ENCODE measurements at regions not wholly inside any gene's neighbourhood (a gene's known extent, or its start where the extent isn't known, plus 50 kb on each side); places are given as distances from the start of the nearest gene placed in this dataset.

DNA sequence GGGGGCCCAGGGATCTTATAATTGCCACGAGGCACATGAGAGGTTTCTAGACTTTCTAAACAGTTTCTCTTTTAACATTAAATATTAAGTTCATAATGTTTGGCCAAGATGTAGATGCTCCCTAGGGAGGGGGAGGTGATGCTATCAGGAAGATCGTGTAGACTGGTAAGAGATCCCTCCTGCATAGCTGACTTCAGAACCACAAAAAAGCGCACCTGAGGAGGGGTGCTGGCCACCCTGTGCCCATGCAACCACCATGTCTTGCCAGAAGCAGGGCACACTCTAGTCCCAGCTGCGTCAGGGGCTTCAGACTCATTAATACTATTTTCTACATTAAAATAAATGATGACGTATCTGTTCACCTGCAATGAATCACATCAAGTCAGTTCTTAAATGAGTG, 103.4 kb upstream of the SLC35G4 start:
- no peak for TF ChIP-seq EZH2 (IDR thresholded peaks at IDR 0.05; ENCODE audit: borderline replicate concordance, low read length)
- TF ChIP-seq, protein P1, sequence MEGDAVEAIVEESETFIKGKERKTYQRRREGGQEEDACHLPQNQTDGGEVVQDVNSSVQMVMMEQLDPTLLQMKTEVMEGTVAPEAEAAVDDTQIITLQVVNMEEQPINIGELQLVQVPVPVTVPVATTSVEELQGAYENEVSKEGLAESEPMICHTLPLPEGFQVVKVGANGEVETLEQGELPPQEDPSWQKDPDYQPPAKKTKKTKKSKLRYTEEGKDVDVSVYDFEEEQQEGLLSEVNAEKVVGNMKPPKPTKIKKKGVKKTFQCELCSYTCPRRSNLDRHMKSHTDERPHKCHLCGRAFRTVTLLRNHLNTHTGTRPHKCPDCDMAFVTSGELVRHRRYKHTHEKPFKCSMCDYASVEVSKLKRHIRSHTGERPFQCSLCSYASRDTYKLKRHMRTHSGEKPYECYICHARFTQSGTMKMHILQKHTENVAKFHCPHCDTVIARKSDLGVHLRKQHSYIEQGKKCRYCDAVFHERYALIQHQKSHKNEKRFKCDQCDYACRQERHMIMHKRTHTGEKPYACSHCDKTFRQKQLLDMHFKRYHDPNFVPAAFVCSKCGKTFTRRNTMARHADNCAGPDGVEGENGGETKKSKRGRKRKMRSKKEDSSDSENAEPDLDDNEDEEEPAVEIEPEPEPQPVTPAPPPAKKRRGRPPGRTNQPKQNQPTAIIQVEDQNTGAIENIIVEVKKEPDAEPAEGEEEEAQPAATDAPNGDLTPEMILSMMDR (IDR thresholded peaks at IDR 0.05; ENCODE audit: low read length): no peak
- Histone ChIP-seq H3F3A (ENCODE audit: insufficient read depth, low read length) (no peaks in the 10 kb centered on the region), H3K36me3 (ENCODE audit: insufficient read depth, low read length) (no peaks in the 10 kb centered on the region), H3K9me3 (ENCODE audit: low read length) (no peaks in the 10 kb centered on the region), H3K9me2 (ENCODE audit: low read depth, low read length) (no peaks in the 10 kb centered on the region), H3K4me3 (ENCODE audit: low read depth, low read length, poor library complexity, severe bottlenecking) (no peak overlapping the region), H2AFZ (ENCODE audit: low read length) (no peak overlapping the region), H3K79me2 (ENCODE audit: insufficient read depth, low read length) (no peaks in the 10 kb centered on the region), H3K27me3 (ENCODE audit: insufficient read depth, low read length) (no peaks in the 10 kb centered on the region), H3K27ac (ENCODE audit: low read depth, low read length, poor library complexity, severe bottlenecking) (no peak overlapping the region), H3K9ac (ENCODE audit: low read length) (no peak overlapping the region), H4K20me1 (ENCODE audit: insufficient read depth, low read length) (no peaks in the 10 kb centered on the region), H3K4me2 (ENCODE audit: low read length) (no peak overlapping the region), H3K4me1 (ENCODE audit: insufficient read depth, low read length, severe bottlenecking) (peaks cover 1% of the 10 kb centered on the region)

DNA sequence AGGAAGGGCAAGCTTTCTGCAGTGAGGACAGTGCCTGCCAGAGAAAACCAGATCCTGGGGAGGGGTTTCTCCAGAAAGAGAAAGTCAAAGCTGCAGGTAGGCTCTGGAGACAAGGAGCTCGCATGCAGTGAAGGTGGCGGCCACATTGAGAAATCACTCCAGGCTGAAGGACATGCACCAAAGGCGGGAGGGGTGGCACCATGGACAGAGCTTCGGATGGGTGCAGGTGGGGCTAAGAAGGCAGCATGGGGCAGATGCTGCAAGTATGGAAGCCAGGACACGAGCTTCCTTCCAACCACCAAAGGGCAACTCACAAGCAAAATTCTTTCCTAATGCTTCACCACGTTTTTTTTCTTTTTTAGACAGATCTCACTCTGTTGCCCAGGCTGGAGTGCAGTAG, 104.4 kb upstream of the SLC35G4 start:
- H3K9me3 ChIP-seq (ENCODE audit: low read length): no peaks in the 10 kb centered on the region
- H3K9ac ChIP-seq (ENCODE audit: low read length): no peak overlapping the region
- H3K36me3 ChIP-seq (ENCODE audit: insufficient read depth, low read length): no peaks in the 10 kb centered on the region
- no peak overlapping the region for H2AFZ ChIP-seq (ENCODE audit: low read length)
- TF ChIP-seq, protein P1 (IDR thresholded peaks at IDR 0.05; ENCODE audit: low read length): no peak
- TF ChIP-seq EZH2 (IDR thresholded peaks at IDR 0.05; ENCODE audit: borderline replicate concordance, low read length): no peak
- H3K9me2 ChIP-seq (ENCODE audit: low read depth, low read length): no peaks in the 10 kb centered on the region
- H3K79me2 ChIP-seq (ENCODE audit: insufficient read depth, low read length): no peaks in the 10 kb centered on the region
- no peaks in the 10 kb centered on the region for H4K20me1 ChIP-seq (ENCODE audit: insufficient read depth, low read length)
- H3K27ac ChIP-seq (ENCODE audit: low read depth, low read length, poor library complexity, severe bottlenecking): no peak overlapping the region
- no peak overlapping the region for H3K4me3 ChIP-seq (ENCODE audit: low read depth, low read length, poor library complexity, severe bottlenecking)
- H3K4me2 ChIP-seq (ENCODE audit: low read length): no peak overlapping the region
- no peaks in the 10 kb centered on the region for H3K4me1 ChIP-seq (ENCODE audit: insufficient read depth, low read length, severe bottlenecking)
- no peaks in the 10 kb centered on the region for H3K27me3 ChIP-seq (ENCODE audit: insufficient read depth, low read length)
- H3F3A ChIP-seq (ENCODE audit: insufficient read depth, low read length): no peaks in the 10 kb centered on the region

DNA sequence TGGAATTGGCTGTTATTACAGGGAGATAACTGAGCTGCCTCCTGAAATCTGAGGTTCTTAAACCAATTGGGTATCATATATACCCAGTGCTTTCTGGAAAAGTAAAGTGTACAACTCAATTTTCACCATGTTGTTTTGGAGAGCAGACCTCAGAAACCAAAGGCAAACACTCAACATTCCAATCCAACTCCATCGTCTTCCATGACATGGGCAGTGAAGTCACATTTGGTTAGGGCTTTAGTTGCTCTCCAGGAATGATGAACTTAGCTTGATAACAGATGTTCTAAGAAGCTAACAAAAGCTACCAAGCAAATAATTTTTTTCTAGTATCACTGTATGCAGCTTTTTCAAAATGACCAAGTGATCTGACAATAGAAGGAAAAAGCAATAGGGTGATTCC, 107.0 kb upstream of the SLC35G4 start:
- no peaks in the 10 kb centered on the region for H3K36me3 ChIP-seq (ENCODE audit: insufficient read depth, low read length)
- H3K9me3 ChIP-seq (ENCODE audit: low read length): no peaks in the 10 kb centered on the region
- H4K20me1 ChIP-seq (ENCODE audit: insufficient read depth, low read length): no peaks in the 10 kb centered on the region
- H3K9me2 ChIP-seq (ENCODE audit: low read depth, low read length): no peaks in the 10 kb centered on the region
- H3K4me1 ChIP-seq (ENCODE audit: insufficient read depth, low read length, severe bottlenecking): no peaks in the 10 kb centered on the region
- no peaks in the 10 kb centered on the region for H3K27me3 ChIP-seq (ENCODE audit: insufficient read depth, low read length)
- no peak overlapping the region for H3K27ac ChIP-seq (ENCODE audit: low read depth, low read length, poor library complexity, severe bottlenecking)
- H3K4me2 ChIP-seq (ENCODE audit: low read length): no peak overlapping the region
- TF ChIP-seq EZH2 (IDR thresholded peaks at IDR 0.05; ENCODE audit: borderline replicate concordance, low read length): no peak
- TF ChIP-seq, protein P1 (IDR thresholded peaks at IDR 0.05; ENCODE audit: low read length): no peak
- H3K9ac ChIP-seq (ENCODE audit: low read length): no peak overlapping the region
- no peak overlapping the region for H2AFZ ChIP-seq (ENCODE audit: low read length)
- no peaks in the 10 kb centered on the region for H3K79me2 ChIP-seq (ENCODE audit: insufficient read depth, low read length)
- no peak overlapping the region for H3K4me3 ChIP-seq (ENCODE audit: low read depth, low read length, poor library complexity, severe bottlenecking)
- H3F3A ChIP-seq (ENCODE audit: insufficient read depth, low read length): no peaks in the 10 kb centered on the region
